IMR-90 (cell line): ENCODE measurements at regions not wholly inside any gene's neighbourhood (a gene's known extent, or its start where the extent isn't known, plus 50 kb on each side); places are given as distances from the start of the nearest gene placed in this dataset.

Experiments
- ATAC-seq: fragments of 200-7000 bp; cut with Tn5 transposase; 2 replicates; pipeline ENCODE4 v1.9.1; 2020; ENCODE audit warnings: low read depth, mild to moderate bottlenecking, moderate library complexity
- BruUV-seq: library from RNA; stranded (reverse); fragments of 400-500 nt; replicated peaks from 2 replicates; lab custom pipeline; 2021; lab: Mats Ljungman, UMichigan
- CTCF ChIA-PET: fragments of 300-600 bp; formaldehyde crosslinking; extraction: SDS; loops from one replicate; lab custom pipeline; 2021; ENCODE audit warnings: antibody characterized with exemption; lab: Yijun Ruan, JAX
- POLR2A ChIA-PET: fragments of 300-600 bp; sonication (Branson Sonifier 250); formaldehyde crosslinking; loops from one replicate; lab custom pipeline; 2022; ENCODE audit warnings: antibody characterized with exemption; ENCODE audit not compliant: unreplicated experiment; lab: Charles Lee
- DNase-seq: peaks from one replicate; pipeline ENCODE4 v3.0.0; 2013
- H2AFZ ChIP-seq: replicated peaks from 2 replicates; pipeline ENCODE3; 2013; ENCODE audit warnings: low read length, mild to moderate bottlenecking; ENCODE audit not compliant: poor library complexity
- H2AK5ac ChIP-seq: 2 replicates; pipeline ENCODE4 v1.6.1; 2013; ENCODE audit warnings: low read depth, low read length, inconsistent platforms
- H2AK9ac ChIP-seq: replicated peaks from 2 replicates; pipeline ENCODE3; 2013; ENCODE audit warnings: mild to moderate bottlenecking, low read depth, low read length, moderate library complexity; ENCODE audit not compliant: poor library complexity
- H2BK120ac ChIP-seq: 2 replicates; pipeline ENCODE4 v1.6.1; 2013; ENCODE audit warnings: low read depth, low read length, inconsistent platforms
- H2BK15ac ChIP-seq: 3 replicates; pipeline ENCODE4 v1.6.1; 2013; ENCODE audit warnings: low read depth, low read length, inconsistent platforms
- H2BK20ac ChIP-seq: 2 replicates; pipeline ENCODE4 v1.6.1; 2013; ENCODE audit warnings: low read depth, mild to moderate bottlenecking, inconsistent platforms, low read length, moderate library complexity
- H2BK5ac ChIP-seq: 2 replicates; pipeline ENCODE4 v1.6.1; 2013; ENCODE audit warnings: mild to moderate bottlenecking, low read depth, low read length, inconsistent platforms; ENCODE audit not compliant: poor library complexity, severe bottlenecking
- H3K14ac ChIP-seq: replicated peaks from 2 replicates; pipeline ENCODE4 v1.6.1; 2013; ENCODE audit warnings: low read depth, low read length, inconsistent platforms
- H3K18ac ChIP-seq: 2 replicates; pipeline ENCODE4 v1.6.1; 2013; ENCODE audit warnings: low read depth, low read length, control low read depth
- H3K23ac ChIP-seq: 2 replicates; pipeline ENCODE4 v1.6.1; 2013; ENCODE audit warnings: low read depth, low read length, inconsistent platforms
- H3K27ac ChIP-seq: 2 replicates; pipeline ENCODE4 v1.5.1; 2013; ENCODE audit warnings: mild to moderate bottlenecking, control low read depth, low read length; ENCODE audit not compliant: insufficient read depth
- H3K27me3 ChIP-seq: 2 replicates; pipeline ENCODE4 v1.6.1; 2013; ENCODE audit warnings: low read length; ENCODE audit not compliant: control insufficient read depth, insufficient read depth
- H3K36me3 ChIP-seq: 2 replicates; pipeline ENCODE4 v1.6.1; 2013; ENCODE audit warnings: low read length, mixed read lengths; ENCODE audit not compliant: control insufficient read depth, insufficient read depth
- H3K4ac ChIP-seq: 2 replicates; pipeline ENCODE4 v1.6.1; 2013; ENCODE audit warnings: low read depth, low read length, inconsistent platforms
- H3K4me1 ChIP-seq: 2 replicates; pipeline ENCODE4 v1.6.1; 2013; ENCODE audit warnings: low read length, mixed read lengths; ENCODE audit not compliant: control insufficient read depth, insufficient read depth
- H3K4me2 ChIP-seq: 2 replicates; pipeline ENCODE4 v1.6.1; 2013; ENCODE audit warnings: low read depth, mild to moderate bottlenecking, control low read depth, low read length, moderate library complexity
- H3K4me3 ChIP-seq: 2 replicates; pipeline ENCODE4 v1.5.1; 2013; ENCODE audit warnings: low read depth, mild to moderate bottlenecking, control low read depth, low read length, moderate library complexity; ENCODE audit not compliant: insufficient read depth
- H3K56ac ChIP-seq: 2 replicates; pipeline ENCODE4 v1.6.1; 2013; ENCODE audit warnings: low read length, inconsistent platforms; ENCODE audit not compliant: insufficient read depth; ENCODE audit errors: extremely low read depth
- H3K79me1 ChIP-seq, 2 experiments: 2 replicates each; pipeline ENCODE4 v1.6.1; 2013; ENCODE audit warnings: low read length in 2 of 2, inconsistent platforms in 1 of 2, low read depth in 1 of 2
- H3K9ac ChIP-seq: 2 replicates; pipeline ENCODE4 v1.6.1; 2013; ENCODE audit warnings: low read depth, low read length, control low read depth
- H3K9me1 ChIP-seq: 2 replicates; pipeline ENCODE4 v1.6.1; 2013; ENCODE audit warnings: low read length, inconsistent platforms; ENCODE audit not compliant: insufficient read depth
- H3K9me3 ChIP-seq: 2 replicates; pipeline ENCODE4 v1.6.1; 2013; ENCODE audit warnings: low read length; ENCODE audit not compliant: control insufficient read depth, insufficient read depth
- H4K20me1 ChIP-seq: 2 replicates; pipeline ENCODE4 v1.6.1; 2013; ENCODE audit warnings: low read length, inconsistent platforms; ENCODE audit not compliant: insufficient read depth
- H4K5ac ChIP-seq: 2 replicates; pipeline ENCODE4 v1.6.1; 2013; ENCODE audit warnings: mild to moderate bottlenecking, low read depth, low read length, control low read depth
- H4K8ac ChIP-seq, 2 experiments: 2 replicates each; pipeline ENCODE4 v1.6.1; 2013; ENCODE audit warnings: low read depth in 2 of 2, low read length in 2 of 2, control low read depth in 1 of 2, inconsistent platforms in 1 of 2
- H4K91ac ChIP-seq: 2 replicates; pipeline ENCODE4 v1.6.1; 2013; ENCODE audit warnings: low read depth, low read length, inconsistent platforms; ENCODE audit not compliant: insufficient read depth
- FOS ChIP-seq: fragments of 150-350 bp; IDR thresholded peaks from 2 replicates; pipeline ENCODE4 v1.6.1; 2016; ENCODE audit warnings: low read depth, low read length
- MAFK ChIP-seq: IDR thresholded peaks from 2 replicates; pipeline ENCODE4 v1.6.1; 2012; ENCODE audit warnings: low read depth, low read length, improper control_type of control experiment
- dilution Hi-C: fragments of 300-500 bp; cut with HindIII; formaldehyde crosslinking; loops from one replicate; pipeline ENCODE4 v1.14.3; 2018; ENCODE audit warnings: low sequenced_read_pairs; ENCODE audit not compliant: unreplicated experiment
- in situ Hi-C: fragments of 300-500 bp; cut with MboI; formaldehyde crosslinking; loops from 3 replicates; pipeline ENCODE4 v1.14.3; 2019; ENCODE audit warnings: low sequenced_read_pairs, inconsistent platforms, mixed read lengths
- intact Hi-C: fragments of 100-400 bp; cut with micrococcal nuclease; formaldehyde crosslinking; loops from 2 replicates; pipeline ENCODE4 v1.10.0; 2022

DNA sequence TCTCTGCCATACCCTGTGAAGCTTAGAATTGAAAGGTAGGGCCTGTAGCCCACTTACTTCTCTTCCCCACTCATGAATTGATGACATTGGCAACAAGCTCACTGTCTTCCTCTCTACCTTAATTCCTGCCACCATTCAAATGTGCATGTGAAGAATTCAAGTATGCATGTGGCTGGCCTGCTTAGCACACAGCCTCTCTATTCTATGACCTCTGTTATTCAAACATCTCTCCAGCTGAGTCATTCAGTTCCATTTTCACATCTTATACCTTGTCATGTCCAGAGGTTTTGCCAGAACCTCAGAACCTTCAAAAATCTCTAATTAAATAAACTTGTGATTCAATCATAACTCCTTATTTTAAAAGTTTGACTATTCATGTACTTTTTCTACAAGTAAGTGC is 114.7 kb upstream of the MAN2A1 start:
- CTCF ChIA-PET, result no interaction called here
- Histone ChIP-seq H3K14ac (no peak overlapping the region), H3K36me3 (no peaks in the 10 kb centered on the region), H4K20me1 (no peaks in the 10 kb centered on the region), H3K4me2 (no peak overlapping the region), H2BK5ac (no peak overlapping the region), H2BK20ac (no peak overlapping the region), H2AK9ac (no peak overlapping the region), H3K27ac (no peak overlapping the region), H3K18ac (no peak overlapping the region), H4K8ac (no peak overlapping the region), H4K91ac (no peak overlapping the region), H3K4ac (no peak overlapping the region), H3K79me1 (no peaks in the 10 kb centered on the region), H2BK15ac (no peak overlapping the region), H2BK120ac (no peak overlapping the region), H3K56ac (no peak overlapping the region), H2AFZ (no peak overlapping the region), H3K23ac (no peak overlapping the region), H3K4me3 (no peak overlapping the region), H3K27me3 (no peaks in the 10 kb centered on the region), H3K9me3 (no peaks in the 10 kb centered on the region), H4K5ac (no peak overlapping the region), H3K9me1 (no peaks in the 10 kb centered on the region), H3K9ac (no peak overlapping the region), H2AK5ac (no peak overlapping the region), H3K4me1 (no peaks in the 10 kb centered on the region)
- TF ChIP-seq FOS, result no peak
- no peak for TF ChIP-seq MAFK
- ATAC-seq (no peak), DNase-seq (no peak)
- intact Hi-C loops (no loop called here), in situ Hi-C loops (no loop called here), dilution Hi-C loops (no loop called here)
- no TSS peak for BruUV-seq
- POLR2A ChIA-PET, result no interaction called here
